HL-60 (cell line): ENCODE measurements at regions not wholly inside any gene's neighbourhood (a gene's known extent, or its start where the extent isn't known, plus 50 kb on each side); places are given as distances from the start of the nearest gene placed in this dataset.

Source experiments
- DNase-seq, 2 experiments: peaks; one replicate each; pipeline ENCODE4 v3.0.0-alpha.2; 2010 to 2020; ENCODE audit warnings: low read depth in 1 of 2, low spot score in 1 of 2
- H3K27ac ChIP-seq: fragments of 250-450 bp; sonication (Bioruptor Pico); replicated peaks from 2 replicates; pipeline ENCODE4 v1.5.1; 2020; ENCODE audit warnings: mild to moderate bottlenecking, moderate library complexity
- H3K27me3 ChIP-seq: fragments of 250-450 bp; sonication (Bioruptor Pico); 2 replicates; pipeline ENCODE4 v1.5.1; 2021; ENCODE audit warnings: mild to moderate bottlenecking, moderate library complexity; ENCODE audit not compliant: insufficient read depth, poor library complexity, severe bottlenecking
- H3K4me3 ChIP-seq: replicated peaks from 2 replicates; pipeline ENCODE4 v1.5.1; 2011; ENCODE audit warnings: mild to moderate bottlenecking, control low read depth, low read length; ENCODE audit not compliant: insufficient read depth
- CTCF ChIP-seq: IDR thresholded peaks from one replicate; pipeline ENCODE4 v1.5.1; 2011; ENCODE audit warnings: low read length, control low read depth, inconsistent platforms; ENCODE audit not compliant: insufficient read depth
- GABPA ChIP-seq: IDR thresholded peaks from 2 replicates; pipeline ENCODE4 v1.6.1; 2012; ENCODE audit warnings: low read depth
- POLR2AphosphoS5 ChIP-seq: IDR thresholded peaks from 2 replicates; pipeline ENCODE4 v1.6.1; 2012; ENCODE audit warnings: low read depth
- SPI1 ChIP-seq: IDR thresholded peaks from 2 replicates; pipeline ENCODE4 v1.6.1; 2012; ENCODE audit warnings: low read depth, mild to moderate bottlenecking, borderline replicate concordance
- TF ChIP-seq, protein P1 (sequence below): IDR thresholded peaks from 2 replicates; pipeline ENCODE4 v1.6.1; 2012; ENCODE audit warnings: low read depth; ENCODE audit not compliant: insufficient replicate concordance

- Histone ChIP-seq H3K27ac (no peak overlapping the region), H3K27me3 (no peaks in the 10 kb centered on the region), H3K4me3 (no peak overlapping the region)
- TF ChIP-seq CTCF (no peak), GABPA (no peak), SPI1 (no peak), POLR2AphosphoS5 (no peak)
- TF ChIP-seq, protein P1, sequence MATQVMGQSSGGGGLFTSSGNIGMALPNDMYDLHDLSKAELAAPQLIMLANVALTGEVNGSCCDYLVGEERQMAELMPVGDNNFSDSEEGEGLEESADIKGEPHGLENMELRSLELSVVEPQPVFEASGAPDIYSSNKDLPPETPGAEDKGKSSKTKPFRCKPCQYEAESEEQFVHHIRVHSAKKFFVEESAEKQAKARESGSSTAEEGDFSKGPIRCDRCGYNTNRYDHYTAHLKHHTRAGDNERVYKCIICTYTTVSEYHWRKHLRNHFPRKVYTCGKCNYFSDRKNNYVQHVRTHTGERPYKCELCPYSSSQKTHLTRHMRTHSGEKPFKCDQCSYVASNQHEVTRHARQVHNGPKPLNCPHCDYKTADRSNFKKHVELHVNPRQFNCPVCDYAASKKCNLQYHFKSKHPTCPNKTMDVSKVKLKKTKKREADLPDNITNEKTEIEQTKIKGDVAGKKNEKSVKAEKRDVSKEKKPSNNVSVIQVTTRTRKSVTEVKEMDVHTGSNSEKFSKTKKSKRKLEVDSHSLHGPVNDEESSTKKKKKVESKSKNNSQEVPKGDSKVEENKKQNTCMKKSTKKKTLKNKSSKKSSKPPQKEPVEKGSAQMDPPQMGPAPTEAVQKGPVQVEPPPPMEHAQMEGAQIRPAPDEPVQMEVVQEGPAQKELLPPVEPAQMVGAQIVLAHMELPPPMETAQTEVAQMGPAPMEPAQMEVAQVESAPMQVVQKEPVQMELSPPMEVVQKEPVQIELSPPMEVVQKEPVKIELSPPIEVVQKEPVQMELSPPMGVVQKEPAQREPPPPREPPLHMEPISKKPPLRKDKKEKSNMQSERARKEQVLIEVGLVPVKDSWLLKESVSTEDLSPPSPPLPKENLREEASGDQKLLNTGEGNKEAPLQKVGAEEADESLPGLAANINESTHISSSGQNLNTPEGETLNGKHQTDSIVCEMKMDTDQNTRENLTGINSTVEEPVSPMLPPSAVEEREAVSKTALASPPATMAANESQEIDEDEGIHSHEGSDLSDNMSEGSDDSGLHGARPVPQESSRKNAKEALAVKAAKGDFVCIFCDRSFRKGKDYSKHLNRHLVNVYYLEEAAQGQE = no peak
- no peak for DNase-seq
Measured at GRCh38 chr16:48445782-48446533, 60.7 kb upstream of the SIAH1 start.

DNA sequence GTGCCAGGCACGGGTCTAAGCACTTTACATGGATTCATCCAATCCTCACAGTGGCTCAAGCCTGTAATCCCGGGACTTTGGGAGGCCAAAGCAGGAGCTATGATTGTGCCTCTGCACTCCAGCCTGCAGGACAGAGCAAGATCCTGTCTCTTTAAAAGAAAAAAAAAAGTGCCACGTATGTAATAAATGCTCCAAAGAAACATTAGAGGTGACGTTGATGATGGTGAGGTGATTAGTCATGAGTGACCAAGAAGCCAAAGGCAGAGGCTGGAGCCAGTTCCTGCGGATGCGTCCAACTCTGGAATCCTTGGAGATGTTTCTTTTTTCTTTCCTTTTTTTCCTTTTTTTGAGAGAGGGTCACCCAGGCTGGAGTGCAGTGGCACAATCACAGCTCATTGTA, 59.4 kb upstream of the SIAH1 start:
- no peak for TF ChIP-seq SPI1
- no peak for TF ChIP-seq POLR2AphosphoS5
- TF ChIP-seq CTCF = no peak
- TF ChIP-seq GABPA = no peak
- TF ChIP-seq, protein P1 = no peak
- H3K27ac ChIP-seq = no peak overlapping the region
- DNase-seq = no peak
- H3K4me3 ChIP-seq = no peak overlapping the region
- no peaks in the 10 kb centered on the region for H3K27me3 ChIP-seq

- DNase-seq = no peak
- Histone ChIP-seq H3K27me3 (no peaks in the 10 kb centered on the region), H3K4me3 (no peak overlapping the region), H3K27ac (no peak overlapping the region)
- no peak for TF ChIP-seq GABPA
- TF ChIP-seq, protein P1 = no peak
- TF ChIP-seq SPI1 = no peak
- TF ChIP-seq CTCF = no peak
- TF ChIP-seq POLR2AphosphoS5 = no peak
Measured at GRCh38 chr16:48442379-48442778, 57.2 kb upstream of the SIAH1 start.
